CD4-positive, alpha-beta memory T cell (primary cell): ENCODE measurements at regions not wholly inside any gene's neighbourhood (a gene's known extent, or its start where the extent isn't known, plus 50 kb on each side); places are given as distances from the start of the nearest gene placed in this dataset.
A peak's percentile ranks its signal among the peaks of the same experiment; 100 is the strongest.
"Not testable (repeated sequence)": the region's sequence is repeated elsewhere in the genome, so short reads cannot be mapped to it uniquely, and the experiment has no call there.

Source experiments
- CTCF ChIA-PET: fragments of 350-600 bp; sonication (Branson Sonifier 250); formaldehyde crosslinking; loops from one replicate; lab custom pipeline; 2021; ENCODE audit warnings: inconsistent platforms; ENCODE audit not compliant: partially characterized antibody; lab: Charles Lee
- POLR2A ChIA-PET: fragments of 350-600 bp; sonication (Branson Sonifier 250); formaldehyde crosslinking; loops from one replicate; lab custom pipeline; 2021; ENCODE audit not compliant: partially characterized antibody; lab: Charles Lee
- DNase-seq, 5 donors: peaks; one replicate each; pipeline versions ENCODE4 v3.0.0 to v3.0.0-alpha.2; 2020 to 2022; ENCODE audit warnings: mixed read lengths in 1 of 5
- H3K27ac ChIP-seq: one replicate; pipeline ENCODE4 v1.7.0; 2013; ENCODE audit warnings: low read depth, low read length
- H3K27me3 ChIP-seq: 2 replicates; pipeline ENCODE4 v1.7.0; 2013; ENCODE audit warnings: mild to moderate bottlenecking, low read length, moderate library complexity; ENCODE audit not compliant: insufficient read depth
- H3K36me3 ChIP-seq: 2 replicates; pipeline ENCODE4 v1.7.0; 2013; ENCODE audit warnings: mild to moderate bottlenecking, low read length, moderate library complexity; ENCODE audit not compliant: insufficient read depth
- H3K4me1 ChIP-seq: 2 replicates; pipeline ENCODE4 v1.7.0; 2013; ENCODE audit warnings: mild to moderate bottlenecking, low read length, moderate library complexity; ENCODE audit not compliant: insufficient read depth
- H3K4me3 ChIP-seq, 2 donors: one replicate each; pipeline ENCODE4 v1.7.0; 2013; ENCODE audit warnings: low read length in 2 of 2, mild to moderate bottlenecking in 1 of 2
- H3K9me3 ChIP-seq, 2 donors: one replicate each; pipeline ENCODE4 v1.7.0; 2013; ENCODE audit warnings: low read length in 2 of 2, control low read depth in 1 of 2; ENCODE audit not compliant: control insufficient read depth in 1 of 2
- H3K27ac Mint-ChIP-seq, 7 donors: one replicate each; pipeline ENCODE4 v1.8.0; 2020 to 2021; ENCODE audit warnings: mixed read lengths in 7 of 7, mild to moderate bottlenecking in 6 of 7, inconsistent platforms in 3 of 7, moderate library complexity in 3 of 7
- H3K27me3 Mint-ChIP-seq, 2 donors: one replicate each; pipeline ENCODE4 v1.8.0; 2020 to 2021; ENCODE audit warnings: mixed read lengths in 2 of 2
- H3K36me3 Mint-ChIP-seq, 2 donors: one replicate each; pipeline ENCODE4 v1.8.0; 2020 to 2021; ENCODE audit warnings: mixed read lengths in 2 of 2, inconsistent platforms in 1 of 2, mild to moderate bottlenecking in 1 of 2
- H3K4me1 Mint-ChIP-seq, 4 donors: one replicate each; pipeline ENCODE4 v1.8.0; 2020 to 2021; ENCODE audit warnings: mixed read lengths in 4 of 4, mild to moderate bottlenecking in 1 of 4
- H3K4me3 Mint-ChIP-seq, 8 donors: one replicate each; pipeline ENCODE4 v1.8.0; 2020 to 2021; ENCODE audit warnings: mixed read lengths in 8 of 8, mild to moderate bottlenecking in 7 of 8, moderate library complexity in 6 of 8, inconsistent platforms in 3 of 8
- H3K9me3 Mint-ChIP-seq, 8 donors: one replicate each; pipeline ENCODE4 v1.8.0; 2020 to 2021; ENCODE audit warnings: mixed read lengths in 8 of 8, mild to moderate bottlenecking in 5 of 8, inconsistent platforms in 3 of 8, moderate library complexity in 1 of 8
- intact Hi-C: fragments of 100-400 bp; cut with micrococcal nuclease; formaldehyde crosslinking; loops from one replicate; pipeline ENCODE4 v1.15.1; 2023

DNA sequence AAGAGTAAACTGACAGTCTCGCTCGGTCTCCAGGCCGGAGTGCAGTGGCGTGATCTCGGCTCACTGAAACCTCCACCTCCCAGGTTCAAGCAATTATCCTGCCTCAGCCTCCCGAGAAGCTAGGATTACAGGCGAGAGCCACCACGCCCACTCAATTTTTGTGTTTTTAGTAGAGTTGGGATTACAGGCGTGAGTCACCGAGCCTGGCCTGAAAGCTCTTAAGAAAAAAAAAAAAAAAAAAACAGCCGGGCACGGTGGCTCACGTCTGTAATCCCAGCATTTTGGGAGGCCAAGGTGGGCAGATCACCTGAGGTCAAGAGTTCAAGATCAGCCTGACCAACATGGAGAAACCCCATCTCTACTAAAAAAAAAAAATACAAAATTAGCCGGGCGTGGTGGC, 55.3 kb upstream of the THOC2 start:
- H3K4me3 ChIP-seq, H3K27ac Mint-ChIP-seq, DNase-seq, H3K4me3 Mint-ChIP-seq, intact Hi-C loops, H3K36me3 Mint-ChIP-seq, H3K9me3 Mint-ChIP-seq, H3K4me1 ChIP-seq, H3K36me3 ChIP-seq, H3K27me3 Mint-ChIP-seq, POLR2A ChIA-PET, H3K27ac ChIP-seq, H3K9me3 ChIP-seq, H3K4me1 Mint-ChIP-seq, H3K27me3 ChIP-seq: not testable (repeated sequence)
- CTCF ChIA-PET, result interaction anchor here (1.5 kb wide), 1 partner anchor 11 kb away, joined by 3 read pairs; no protein-coding TSS in a partner anchor

DNA sequence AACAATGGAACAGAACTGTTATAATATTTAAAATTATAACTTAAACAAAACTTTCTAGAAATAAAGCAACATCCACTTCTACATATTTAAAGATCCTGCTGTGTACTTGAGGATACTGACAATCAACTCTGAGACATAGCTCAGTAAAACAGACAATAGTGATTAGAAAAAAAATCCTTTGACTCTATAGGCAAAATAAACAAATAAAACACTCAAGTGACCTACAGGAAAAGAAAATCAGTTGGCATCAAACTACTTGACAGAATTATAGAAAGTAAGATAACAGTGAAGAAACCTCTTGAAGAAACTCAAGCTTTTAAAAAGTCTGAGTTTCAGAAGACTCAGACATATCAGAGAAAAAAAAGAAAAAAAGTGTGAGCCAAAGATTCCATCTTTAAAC, 55.9 kb upstream of the THOC2 start:
- Mint-ChIP-seq H3K4me3 (no peak overlapping the region), H3K36me3 (no peaks in the 10 kb centered on the region), H3K27ac (no peak overlapping the region), H3K27me3 (no peaks in the 10 kb centered on the region), H3K4me1 (no peaks in the 10 kb centered on the region), H3K9me3 (no peaks in the 10 kb centered on the region)
- intact Hi-C loops, result no loop called here
- Histone ChIP-seq H3K27me3 (no peaks in the 10 kb centered on the region), H3K4me3 (no peak overlapping the region), H3K36me3 (no peaks in the 10 kb centered on the region), H3K9me3 (no peaks in the 10 kb centered on the region), H3K4me1 (no peaks in the 10 kb centered on the region), H3K27ac (no peak overlapping the region)
- no peak for DNase-seq
- POLR2A ChIA-PET, result no interaction called here
- CTCF ChIA-PET, result interaction anchor here (1.5 kb wide), 1 partner anchor 11 kb away, joined by 3 read pairs; no protein-coding TSS in a partner anchor

DNA sequence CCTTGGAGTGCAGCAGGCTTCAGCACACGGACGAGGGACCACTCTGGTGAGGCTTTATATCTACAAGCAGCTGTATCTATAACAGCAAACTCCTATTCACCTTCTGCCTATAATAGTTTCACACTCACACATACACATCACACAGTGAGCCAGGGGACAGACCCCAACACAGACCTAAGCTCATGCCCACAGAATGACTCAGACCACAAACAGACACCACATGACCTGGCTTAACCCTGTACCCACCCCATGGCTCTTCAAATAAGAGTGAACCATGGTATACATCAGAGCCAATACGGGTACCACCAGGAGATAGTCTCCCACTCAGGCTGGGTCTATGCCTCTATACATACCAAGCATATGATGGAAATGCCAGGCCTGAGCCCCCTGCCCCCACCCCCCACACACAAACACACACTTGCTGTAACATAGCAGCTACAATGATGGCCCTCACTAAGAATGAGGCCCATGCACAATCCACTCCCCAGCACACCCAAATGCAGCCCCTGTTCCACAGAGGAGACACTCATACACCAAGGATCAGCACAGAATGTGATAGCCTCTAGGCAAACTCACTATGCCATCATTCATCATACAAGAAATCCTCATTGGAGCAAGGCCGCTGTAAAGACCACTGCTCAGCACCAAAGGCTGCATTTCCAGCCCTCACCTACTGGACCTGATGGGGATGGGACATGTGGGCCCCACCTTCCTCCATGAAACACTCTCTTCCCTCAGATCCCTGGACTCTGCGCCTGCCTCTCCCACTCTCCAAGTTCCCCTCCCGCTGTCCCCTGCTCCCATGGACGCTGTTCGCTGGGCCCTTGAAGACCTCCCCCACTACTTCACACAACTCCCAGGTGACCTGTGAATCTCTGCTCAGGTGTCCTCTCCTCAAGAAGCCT, 62.1 kb upstream of the XIAP start:
- Mint-ChIP-seq H3K4me3 (no peak overlapping the region), H3K27ac (no peak overlapping the region), H3K4me1 (no peaks in the 10 kb centered on the region), H3K27me3 (no peaks in the 10 kb centered on the region), H3K9me3 (peaks cover 0 to 2% (median 0%) of the 10 kb centered on the region in 8 donors), H3K36me3 (no peaks in the 10 kb centered on the region)
- CTCF ChIA-PET, result no interaction called here
- POLR2A ChIA-PET, result no interaction called here
- H3K27ac ChIP-seq, result no peak overlapping the region
- no peaks in the 10 kb centered on the region for H3K27me3 ChIP-seq
- DNase-seq, result no peak
- H3K36me3 ChIP-seq, result no peaks in the 10 kb centered on the region
- H3K9me3 ChIP-seq, result no peaks in the 10 kb centered on the region
- H3K4me3 ChIP-seq, result no peak overlapping the region
- intact Hi-C loops, result no loop called here
- no peaks in the 10 kb centered on the region for H3K4me1 ChIP-seq

DNA sequence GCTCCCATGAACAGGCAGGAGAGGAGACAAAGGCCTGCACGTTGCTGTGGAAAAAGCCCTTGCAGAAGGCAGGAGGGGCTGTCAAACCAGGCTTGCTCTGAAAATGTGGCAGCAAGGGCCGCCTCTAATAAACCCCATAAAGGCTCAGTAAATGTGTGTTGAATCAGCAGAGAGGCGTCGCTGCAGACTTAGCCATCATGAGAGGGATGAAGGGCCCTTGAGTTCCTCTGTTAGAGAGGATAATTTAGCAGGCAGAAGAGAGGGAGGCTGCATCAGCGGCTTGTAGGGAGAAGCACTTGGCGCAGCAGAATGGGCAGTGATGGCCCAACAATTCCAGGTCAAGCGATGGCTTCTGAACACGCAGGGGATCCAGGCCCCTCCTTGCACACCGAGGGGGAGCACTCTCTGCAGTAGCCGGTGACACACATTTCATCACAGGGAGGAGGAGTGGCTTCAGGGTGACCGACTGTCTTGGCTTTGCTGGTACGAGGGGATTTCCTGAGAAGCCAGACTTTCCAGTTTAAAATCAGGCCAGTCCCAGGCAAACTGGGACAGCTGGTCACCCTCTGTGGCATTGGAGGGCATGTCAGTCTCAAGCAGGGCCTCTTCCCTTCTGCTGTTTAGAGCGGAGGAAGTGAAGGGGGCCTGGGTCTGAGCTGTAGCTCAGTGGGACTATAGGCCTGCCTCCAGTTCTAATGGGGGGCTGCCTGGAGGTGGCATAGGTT, 61.0 kb upstream of the XIAP start:
- H3K27me3 ChIP-seq, H3K36me3 Mint-ChIP-seq, CTCF ChIA-PET, H3K9me3 ChIP-seq, H3K36me3 ChIP-seq, intact Hi-C loops, POLR2A ChIA-PET, H3K9me3 Mint-ChIP-seq, H3K27ac ChIP-seq, H3K4me1 ChIP-seq, H3K4me1 Mint-ChIP-seq, H3K4me3 ChIP-seq, DNase-seq, H3K27me3 Mint-ChIP-seq, H3K27ac Mint-ChIP-seq, H3K4me3 Mint-ChIP-seq: not testable (repeated sequence)

DNA sequence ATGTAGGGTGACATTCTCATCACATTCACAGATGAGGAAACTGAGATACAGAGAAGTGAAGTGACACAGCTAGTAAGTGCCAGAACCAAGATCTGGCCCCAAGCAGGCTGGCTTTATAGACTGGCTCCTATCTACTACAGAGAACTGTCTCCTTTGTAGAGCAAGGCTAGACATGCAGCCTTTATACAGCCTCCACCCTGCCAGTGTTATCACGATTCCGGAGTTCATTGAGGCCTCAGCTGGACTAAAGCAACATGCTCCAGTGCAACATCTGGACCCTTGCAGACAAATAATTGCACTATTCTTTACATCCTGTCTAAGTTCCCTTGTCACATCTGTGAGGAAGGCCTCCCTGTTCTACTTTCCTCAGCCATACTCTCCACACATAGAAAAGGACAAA, 58.0 kb upstream of the XIAP start:
- Mint-ChIP-seq H3K4me1 (peaks cover 5 to 7% (median 7%) of the 10 kb centered on the region in 4 donors), H3K27ac (peak overlapping the region in 1 of 7 donors; percentile 12), H3K4me3 (no peak overlapping the region), H3K27me3 (no peaks in the 10 kb centered on the region), H3K36me3 (no peaks in the 10 kb centered on the region), H3K9me3 (peaks cover 0 to 2% (median 0%) of the 10 kb centered on the region in 8 donors)
- Histone ChIP-seq H3K27ac (no peak overlapping the region), H3K27me3 (no peaks in the 10 kb centered on the region), H3K4me1 (peaks cover 7% of the 10 kb centered on the region), H3K4me3 (no peak overlapping the region), H3K9me3 (no peaks in the 10 kb centered on the region), H3K36me3 (no peaks in the 10 kb centered on the region)
- intact Hi-C loops, result no loop called here
- CTCF ChIA-PET, result no interaction called here
- POLR2A ChIA-PET, result no interaction called here
- no peak for DNase-seq

DNA sequence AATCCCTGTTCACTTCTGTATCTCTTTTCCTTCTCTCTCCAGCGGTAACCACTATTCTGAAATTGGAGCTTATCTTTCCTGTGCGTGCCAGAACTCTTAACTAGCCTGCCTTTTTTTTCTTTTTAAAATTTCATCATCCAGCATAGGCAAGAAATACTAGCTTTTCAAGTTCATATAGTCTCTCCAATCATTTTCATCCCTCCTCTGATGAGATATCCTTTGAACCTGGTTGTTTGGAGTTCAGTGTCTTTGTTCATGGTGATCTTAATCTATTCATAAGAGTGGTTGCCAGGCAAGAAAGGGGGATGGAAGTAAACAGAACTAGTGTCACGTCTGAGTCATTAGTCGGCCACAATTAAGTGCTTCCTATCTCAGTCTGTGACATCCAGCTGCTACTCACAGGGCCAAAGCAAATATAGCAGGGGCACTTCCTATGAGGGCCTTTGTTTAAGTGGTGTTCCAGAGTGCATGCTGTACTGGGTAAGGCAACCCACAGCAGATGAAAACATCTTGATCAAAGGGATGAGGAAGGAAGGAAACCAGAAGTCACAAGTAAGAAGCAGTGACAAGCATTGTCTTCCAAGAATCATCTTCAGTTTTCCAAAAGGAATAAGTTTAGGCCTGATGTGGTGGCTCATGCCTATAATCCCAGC, 56.4 kb upstream of the XIAP start:
- Mint-ChIP-seq H3K4me1 (peaks cover 5 to 7% (median 7%) of the 10 kb centered on the region in 4 donors), H3K36me3 (no peaks in the 10 kb centered on the region), H3K27ac (peak overlapping the region; percentile 44 to 89 (median 84)), H3K4me3 (peak overlapping the region in 1 of 8 donors; percentile 42), H3K9me3 (peaks cover 0 to 2% (median 0%) of the 10 kb centered on the region in 8 donors), H3K27me3 (no peaks in the 10 kb centered on the region)
- no peaks in the 10 kb centered on the region for H3K9me3 ChIP-seq
- peak; percentile 46 to 62 (median 56) for DNase-seq
- CTCF ChIA-PET, result no interaction called here
- peaks cover 7% of the 10 kb centered on the region for H3K4me1 ChIP-seq
- H3K36me3 ChIP-seq, result no peaks in the 10 kb centered on the region
- intact Hi-C loops, result no loop called here
- no peak overlapping the region for H3K27ac ChIP-seq
- H3K27me3 ChIP-seq, result no peaks in the 10 kb centered on the region
- POLR2A ChIA-PET, result no interaction called here
- no peak overlapping the region for H3K4me3 ChIP-seq

DNA sequence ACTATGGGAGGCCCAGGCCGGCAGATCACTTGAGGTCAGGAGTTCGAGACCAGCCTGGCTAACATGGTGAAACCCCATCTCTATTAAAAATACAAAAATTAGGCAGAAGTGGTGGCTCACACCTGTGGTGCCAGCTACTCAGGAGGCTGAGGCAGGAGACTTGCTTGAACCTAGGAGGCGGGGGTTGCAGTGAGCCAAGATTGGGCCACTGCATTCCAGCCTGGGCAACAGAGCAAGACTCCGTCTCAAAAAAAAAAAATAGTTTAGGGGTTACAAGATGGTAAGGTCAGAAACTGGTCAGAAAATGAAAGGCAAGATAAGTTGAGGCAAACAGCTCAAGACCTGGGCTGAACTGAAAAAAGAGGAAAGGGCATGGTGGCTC, 55.9 kb upstream of the XIAP start:
- H3K4me1 Mint-ChIP-seq, H3K4me1 ChIP-seq, intact Hi-C loops, CTCF ChIA-PET, H3K27ac ChIP-seq, H3K4me3 ChIP-seq, H3K9me3 ChIP-seq, H3K36me3 Mint-ChIP-seq, H3K9me3 Mint-ChIP-seq, H3K4me3 Mint-ChIP-seq, DNase-seq, H3K27me3 ChIP-seq, H3K27me3 Mint-ChIP-seq, POLR2A ChIA-PET, H3K36me3 ChIP-seq: not testable (repeated sequence)
- H3K27ac Mint-ChIP-seq, result peak overlapping the region; percentile 44 to 89 (median 84)
